EL (cell line): ENCODE measurements at regions not wholly inside any gene's neighbourhood (a gene's known extent, or its start where the extent isn't known, plus 50 kb on each side); places are given as distances from the start of the nearest gene placed in this dataset.
"Not testable (repeated sequence)": the region's sequence is repeated elsewhere in the genome, so short reads cannot be mapped to it uniquely, and the experiment has no call there.

ENCODE experiments used
- DNase-seq: peaks from one replicate; pipeline ENCODE4 v3.0.0-alpha.2; 2016

DNA sequence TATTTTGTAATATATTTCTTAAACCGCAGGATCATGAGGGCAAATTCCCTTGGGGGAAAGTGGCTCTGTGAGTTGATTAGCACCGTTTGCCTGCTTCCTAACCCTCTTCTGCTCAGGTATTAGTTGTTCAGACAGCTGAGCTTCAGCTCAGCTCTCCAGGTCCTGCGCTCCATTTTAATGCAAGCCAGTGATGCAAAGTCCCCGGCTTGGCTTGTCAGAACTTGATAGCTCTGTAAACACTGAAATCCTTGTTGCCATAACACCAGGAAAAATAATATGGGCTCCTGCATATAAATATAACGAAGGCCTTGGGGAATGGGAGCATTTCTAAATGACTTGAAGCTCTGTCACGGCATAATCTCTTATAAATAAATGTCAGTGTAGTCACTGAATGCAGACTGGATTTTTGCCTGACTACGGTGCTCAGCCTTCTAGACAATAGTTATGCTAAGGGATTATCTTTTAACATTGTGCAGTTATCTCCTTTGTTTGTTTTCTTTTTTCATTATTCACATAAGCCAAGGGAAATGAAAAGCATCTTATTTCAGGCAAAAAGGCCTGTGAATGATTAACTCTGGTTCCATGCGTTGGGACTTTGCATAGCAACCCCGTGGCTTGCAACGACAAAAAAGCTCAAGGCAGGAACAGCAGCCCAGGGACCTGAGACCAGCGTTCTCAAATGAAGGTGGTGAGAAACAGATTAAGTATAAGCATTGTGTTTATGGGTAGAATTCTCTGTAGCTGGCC lies 253.2 kb downstream of the SPRY1 start:
- DNase-seq: peak; percentile 55

DNA sequence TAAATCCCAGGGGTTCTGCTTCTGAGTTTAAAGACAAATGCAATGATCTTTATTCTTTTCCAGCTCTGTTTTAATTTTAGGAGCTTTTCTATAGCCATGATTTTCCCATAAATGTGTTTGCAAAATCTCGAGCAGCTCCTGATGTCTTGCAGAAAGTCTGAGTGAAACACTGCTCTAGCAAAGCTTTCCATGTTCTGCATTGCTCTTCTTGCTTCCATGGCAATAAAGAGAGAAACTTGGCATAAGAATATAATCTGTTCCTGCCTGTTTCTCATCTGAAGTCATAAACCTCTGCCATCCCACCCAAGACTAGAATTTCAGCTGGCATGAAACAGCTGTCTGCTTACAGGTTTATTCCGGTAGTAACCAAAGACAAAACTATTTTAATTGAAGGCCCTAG lies 254.5 kb downstream of the SPRY1 start:
- DNase-seq: no peak

DNA sequence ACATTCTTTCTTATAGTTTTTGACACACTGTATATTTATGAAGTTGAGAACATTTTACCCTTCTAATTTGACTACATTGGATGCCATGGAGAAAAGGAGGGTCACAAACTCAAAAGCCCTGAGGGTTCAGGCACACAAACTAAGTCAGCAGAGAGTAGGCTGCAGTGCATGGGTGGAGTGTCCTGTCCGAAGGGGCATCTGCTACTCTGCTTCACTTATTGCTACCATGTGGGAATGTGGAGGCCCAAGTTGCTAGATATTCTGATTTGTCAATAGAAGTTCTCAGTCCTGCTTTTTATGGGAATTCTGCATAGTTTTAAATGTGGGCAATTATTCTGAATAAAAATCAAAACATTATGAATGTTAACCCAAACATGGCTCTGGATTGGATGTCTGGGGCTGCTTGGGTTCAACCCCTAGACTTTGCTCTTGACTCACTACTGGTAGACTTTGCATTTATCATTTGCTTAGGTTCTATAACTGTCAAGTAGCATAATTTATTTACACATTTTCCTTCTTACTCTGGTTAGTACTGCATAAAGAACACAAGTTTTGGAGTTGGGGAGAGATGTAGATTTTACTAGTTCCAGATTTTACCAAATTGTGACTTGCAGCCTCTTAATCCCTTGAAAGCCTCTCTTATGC lies 255.1 kb downstream of the SPRY1 start:
- no peak for DNase-seq

DNA sequence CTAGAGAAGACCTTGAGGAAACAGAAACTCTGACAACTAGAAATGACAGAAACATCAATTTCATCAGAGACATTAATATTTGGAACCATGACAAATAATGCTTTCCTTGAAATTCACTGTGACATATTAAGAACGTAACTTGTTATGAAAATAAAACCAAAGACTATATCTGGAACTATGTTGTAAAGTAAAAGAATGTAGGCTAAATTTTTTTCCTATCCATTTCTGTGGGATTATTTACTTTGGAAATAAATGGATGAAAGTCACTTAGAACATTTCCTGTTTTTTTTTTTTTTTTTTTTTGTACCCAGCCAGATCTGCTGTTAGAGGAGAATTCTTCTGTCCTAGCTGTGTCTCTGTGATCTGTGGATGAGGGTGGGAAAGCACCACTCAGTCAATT lies 255.9 kb downstream of the SPRY1 start:
- no peak for DNase-seq

DNA sequence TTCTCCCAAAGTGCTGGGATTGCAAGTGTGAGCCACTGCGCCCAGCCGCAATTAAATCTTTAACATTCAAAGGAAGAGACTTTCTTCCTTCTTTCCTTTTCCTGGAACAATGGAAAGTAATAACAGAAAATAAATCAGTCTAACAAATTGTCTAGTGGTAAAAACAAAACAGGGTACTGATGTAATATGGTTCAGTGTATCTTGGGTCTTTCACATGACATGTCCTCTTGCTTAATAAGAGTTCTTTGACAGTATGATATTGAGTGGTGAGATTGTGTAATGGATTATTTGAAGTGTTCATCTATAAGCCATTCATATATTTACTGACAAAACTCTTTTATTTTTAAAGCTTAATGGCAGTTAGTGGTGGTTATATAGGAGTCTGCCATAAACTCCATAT lies 256.6 kb downstream of the SPRY1 start:
- DNase-seq: no peak

DNA sequence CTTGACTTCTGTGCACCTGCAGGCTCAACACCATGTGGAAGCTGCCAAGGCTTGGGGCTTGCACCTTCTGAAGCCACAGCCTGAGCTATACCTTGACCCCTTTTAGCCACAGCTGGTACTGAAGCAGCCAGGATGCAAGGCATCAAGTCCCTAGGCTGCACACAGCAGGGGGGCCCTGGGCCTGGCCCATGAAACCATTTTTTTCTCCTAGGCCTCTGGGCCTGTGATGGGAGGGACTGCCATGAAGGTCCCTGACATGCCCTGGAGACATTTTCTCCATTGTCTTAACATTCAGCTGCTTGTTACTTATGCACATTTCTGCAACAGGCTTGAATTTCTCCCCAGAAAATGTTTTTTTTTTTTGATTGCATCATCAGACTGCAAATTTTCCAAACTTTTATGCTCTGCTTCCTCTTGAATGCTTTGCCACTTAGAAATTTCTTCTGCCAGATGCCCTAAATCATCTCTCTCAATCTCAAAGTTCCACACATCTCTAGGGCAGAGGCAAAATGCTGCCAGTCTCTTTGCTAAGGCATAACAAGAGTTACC lies 260.2 kb downstream of the SPRY1 start:
- not testable (repeated sequence) for DNase-seq

DNA sequence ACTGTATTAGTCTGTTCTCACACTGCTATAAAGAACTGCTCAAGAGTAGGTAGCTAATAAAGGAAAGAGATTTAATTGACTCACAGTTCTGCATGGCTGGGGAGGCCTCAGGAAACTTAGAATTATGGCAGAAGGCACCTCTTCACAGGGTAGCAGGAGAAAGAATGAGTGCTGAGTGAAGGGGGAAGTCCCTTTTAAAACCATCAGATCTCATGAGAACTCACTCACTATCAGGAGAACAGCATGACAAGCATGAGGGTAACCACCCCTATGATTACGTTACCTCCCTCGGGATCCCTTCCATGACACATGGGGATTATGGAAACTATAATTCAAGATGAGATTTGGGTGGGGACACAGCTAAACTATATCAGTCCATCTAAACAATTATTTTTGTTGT lies 261.0 kb downstream of the SPRY1 start:
- not testable (repeated sequence) for DNase-seq

DNA sequence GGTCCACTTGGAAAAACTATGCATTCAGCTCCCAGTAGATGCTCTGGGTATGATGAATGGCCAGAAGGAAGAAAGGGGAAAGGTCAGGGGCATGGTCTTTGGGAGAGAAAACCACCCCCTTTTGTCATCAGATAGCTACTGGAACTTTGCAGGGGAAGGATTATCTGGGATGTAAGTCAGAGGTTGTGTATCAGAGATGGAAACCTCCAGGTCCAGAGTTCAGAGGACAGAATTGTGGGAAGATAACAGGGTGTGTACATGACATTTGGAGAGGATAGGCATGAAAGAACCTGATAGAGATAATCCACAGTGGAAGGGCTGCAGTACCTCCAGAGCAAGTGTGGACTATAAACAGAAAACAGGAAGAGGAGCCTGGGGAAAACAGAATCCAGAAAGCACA lies 262.7 kb downstream of the SPRY1 start:
- no peak for DNase-seq

DNA sequence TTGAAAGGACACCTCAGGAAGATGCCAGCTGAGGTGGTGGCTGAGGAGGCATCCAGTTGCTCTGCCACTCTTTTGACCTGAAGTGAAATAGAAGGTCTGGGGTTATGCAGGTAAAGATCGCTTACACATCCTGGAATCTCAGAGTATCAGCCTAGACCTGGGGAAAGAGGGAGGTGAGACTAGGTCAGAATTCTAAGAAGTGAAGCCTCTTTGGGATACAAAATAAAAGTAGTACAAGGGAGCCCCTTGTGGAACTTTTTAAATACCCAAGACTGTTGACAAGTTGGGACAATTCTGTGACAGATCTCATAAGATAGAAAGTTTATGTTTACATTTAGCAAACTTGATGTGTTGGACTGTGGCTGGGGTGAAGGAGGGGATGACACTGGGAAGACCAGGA lies 263.1 kb downstream of the SPRY1 start:
- no peak for DNase-seq

DNA sequence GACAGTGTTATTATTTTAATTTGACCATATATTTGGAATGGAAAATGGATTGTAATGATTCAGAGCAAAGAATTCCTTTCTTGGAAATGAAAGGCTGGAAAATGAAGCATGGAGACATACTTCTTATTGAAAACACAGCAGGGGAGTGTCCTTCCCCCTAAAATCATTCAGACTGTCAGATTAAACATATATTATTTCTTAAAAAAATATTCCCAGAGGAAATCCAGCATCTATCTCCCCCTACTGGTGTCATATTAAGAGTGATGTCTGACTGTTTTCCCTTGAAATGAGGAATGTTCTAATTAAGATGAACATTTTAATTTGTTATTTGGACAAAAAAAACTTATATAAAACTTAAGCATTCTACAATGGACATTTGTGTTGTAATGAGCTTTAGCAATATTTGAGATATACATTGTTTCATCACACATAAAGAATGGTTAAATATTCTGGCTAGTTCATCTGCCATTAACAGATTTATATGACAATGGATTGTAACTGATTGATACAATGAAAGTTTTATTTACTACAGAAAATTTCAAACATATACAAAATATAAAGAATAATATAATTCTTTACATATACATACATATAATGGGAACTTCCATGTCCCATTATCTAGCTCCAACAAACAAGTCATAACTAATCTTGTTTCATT lies 264.6 kb downstream of the SPRY1 start:
- DNase-seq: peak; percentile 14

DNA sequence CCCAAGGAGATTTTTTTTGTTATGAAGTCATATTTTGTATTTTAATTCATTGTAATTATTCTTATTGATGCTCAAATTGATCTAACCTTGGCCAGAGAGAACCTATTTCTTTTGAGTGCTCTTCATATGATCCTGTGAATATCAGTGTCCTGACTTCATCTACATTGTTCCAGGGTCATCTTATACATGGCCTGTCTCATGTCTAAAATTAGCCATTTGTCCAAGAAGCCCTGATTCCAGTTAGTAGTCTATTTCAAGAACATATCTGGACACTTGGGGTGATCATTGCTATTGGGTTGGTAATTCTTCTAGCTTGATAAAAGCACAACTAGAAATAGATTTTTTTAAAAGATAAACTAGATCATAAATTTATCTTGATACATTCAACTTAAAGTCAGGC lies 266.2 kb downstream of the SPRY1 start:
- DNase-seq: no peak

DNA sequence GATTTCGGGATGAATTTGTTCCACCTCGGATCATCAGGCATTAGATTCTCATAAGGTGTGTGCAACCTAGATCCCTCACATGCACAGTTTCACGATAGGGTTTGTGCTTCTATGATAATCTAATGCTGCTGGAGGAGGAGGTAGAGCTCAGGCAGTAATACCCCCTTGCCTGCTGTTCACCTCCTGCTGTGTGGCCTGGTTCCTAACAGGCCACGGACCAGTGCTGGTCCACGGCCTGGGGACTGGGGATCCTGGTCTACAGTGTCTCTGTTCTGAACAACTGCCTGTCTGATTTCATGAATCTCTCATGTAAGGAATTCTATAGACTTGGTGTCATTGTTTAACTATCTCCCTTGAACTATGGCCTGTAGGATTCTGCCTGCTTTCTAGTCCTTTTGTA lies 269.9 kb downstream of the SPRY1 start:
- no peak for DNase-seq

DNA sequence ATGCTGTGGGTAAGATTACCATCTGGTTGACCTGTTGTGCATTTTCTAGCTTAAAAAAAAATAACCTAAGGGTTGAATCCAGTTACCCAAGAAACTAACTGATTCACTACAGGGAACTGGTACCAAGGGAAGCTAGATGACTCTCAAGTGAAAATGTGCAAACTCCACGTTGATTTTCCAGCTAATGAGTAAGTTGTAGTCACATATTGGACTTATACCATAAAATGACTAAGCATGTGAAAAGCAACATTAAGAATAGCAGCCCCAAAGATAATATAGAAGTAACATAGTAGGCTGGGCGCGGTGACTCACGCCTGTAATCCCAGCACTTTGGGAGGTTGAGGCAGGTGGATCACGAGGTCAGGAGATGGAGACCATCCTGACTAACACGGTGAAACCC lies 270.9 kb downstream of the SPRY1 start:
- DNase-seq: peak; percentile 30

DNA sequence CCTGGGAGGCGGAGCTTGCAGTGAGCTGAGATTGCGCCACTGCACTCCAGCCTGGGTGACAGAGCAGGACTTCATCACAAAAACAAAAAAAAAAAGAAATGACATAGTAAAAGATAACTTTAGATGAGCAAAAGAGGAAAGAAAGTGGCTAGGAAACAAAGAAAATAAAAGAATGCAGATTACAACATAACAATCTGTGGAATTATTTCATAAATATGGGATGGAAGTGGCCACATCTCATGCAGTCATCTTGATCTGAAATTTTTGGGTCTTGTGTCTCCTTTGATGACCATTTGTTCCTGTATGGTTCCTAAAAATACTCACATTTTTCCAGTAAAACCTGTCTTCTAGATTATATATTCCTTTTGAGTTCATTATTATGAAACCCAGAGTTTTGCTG lies 271.4 kb downstream of the SPRY1 start:
- DNase-seq: no peak

DNA sequence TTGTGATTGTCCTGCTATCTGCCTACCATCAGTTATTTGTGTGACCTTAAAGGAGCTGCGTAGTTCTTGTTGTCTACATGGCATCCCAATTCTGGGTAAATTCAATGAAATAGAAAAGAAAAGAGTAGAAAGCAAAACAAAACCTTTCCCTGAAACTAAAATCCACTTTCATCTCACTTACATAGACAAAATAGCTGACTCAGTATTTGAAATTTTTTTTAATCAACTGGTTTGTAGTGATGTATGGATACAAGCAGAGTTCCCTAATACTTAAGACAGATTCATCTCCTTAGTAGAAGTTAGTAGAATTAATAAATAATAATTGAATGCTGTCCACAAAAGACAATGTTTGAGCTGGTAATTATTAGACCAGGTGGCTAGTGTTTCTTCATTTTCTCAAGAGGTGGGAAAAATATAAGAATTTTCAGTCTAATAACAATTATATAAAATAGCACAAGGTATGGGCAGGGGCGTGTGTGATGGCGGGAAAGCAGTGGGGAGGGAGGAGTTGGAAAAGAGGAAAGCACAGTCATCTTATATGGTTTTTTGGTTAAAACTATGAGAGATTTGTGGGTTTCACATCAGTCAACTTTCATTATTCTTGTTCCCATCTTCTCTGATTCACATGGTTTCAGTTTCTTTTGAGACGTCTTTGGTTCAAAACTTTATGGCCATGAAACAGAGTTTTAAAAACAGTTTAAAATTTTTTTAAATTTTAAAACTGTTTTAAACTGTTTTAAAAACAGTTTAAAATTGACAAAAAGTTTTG lies 275.2 kb downstream of the SPRY1 start:
- no peak for DNase-seq

DNA sequence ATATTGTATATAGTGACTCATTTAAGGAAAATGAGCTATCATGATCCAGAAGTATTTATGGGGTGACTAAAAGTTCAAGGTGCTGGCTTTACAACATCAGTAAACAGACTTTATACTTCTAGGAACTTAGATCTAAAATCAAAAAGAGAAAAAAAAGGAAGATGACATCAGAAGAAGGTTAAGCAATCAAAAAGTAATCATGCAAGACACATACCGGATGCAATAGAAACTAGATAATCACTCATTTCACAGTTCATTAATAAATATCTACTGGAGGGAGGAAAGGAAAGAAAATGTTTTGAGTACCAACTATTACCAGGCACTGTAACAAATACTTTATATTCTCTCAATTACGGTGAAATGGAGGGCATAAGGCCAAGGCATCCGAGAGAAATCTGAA lies 276.4 kb downstream of the SPRY1 start:
- DNase-seq: peak; percentile 37

DNA sequence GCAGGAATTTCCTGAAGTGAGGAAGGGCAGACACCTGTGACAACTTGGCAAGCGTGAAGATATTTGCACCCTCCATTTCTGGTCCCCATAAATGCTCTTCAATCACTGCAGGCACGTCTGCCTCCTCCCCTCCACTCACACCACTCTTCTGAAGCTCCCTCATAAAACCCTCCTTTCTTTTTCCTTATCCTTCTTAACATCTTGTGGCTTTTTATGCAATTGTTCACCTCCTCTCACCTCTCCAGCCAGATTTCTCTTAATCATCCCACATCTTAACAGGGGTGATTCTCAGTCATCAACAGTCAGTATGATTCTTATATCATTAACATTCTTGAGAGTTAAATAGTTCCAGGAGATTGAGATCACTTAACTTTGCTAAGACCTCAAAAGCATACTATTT lies 277.4 kb downstream of the SPRY1 start:
- peak; percentile 46 for DNase-seq

DNA sequence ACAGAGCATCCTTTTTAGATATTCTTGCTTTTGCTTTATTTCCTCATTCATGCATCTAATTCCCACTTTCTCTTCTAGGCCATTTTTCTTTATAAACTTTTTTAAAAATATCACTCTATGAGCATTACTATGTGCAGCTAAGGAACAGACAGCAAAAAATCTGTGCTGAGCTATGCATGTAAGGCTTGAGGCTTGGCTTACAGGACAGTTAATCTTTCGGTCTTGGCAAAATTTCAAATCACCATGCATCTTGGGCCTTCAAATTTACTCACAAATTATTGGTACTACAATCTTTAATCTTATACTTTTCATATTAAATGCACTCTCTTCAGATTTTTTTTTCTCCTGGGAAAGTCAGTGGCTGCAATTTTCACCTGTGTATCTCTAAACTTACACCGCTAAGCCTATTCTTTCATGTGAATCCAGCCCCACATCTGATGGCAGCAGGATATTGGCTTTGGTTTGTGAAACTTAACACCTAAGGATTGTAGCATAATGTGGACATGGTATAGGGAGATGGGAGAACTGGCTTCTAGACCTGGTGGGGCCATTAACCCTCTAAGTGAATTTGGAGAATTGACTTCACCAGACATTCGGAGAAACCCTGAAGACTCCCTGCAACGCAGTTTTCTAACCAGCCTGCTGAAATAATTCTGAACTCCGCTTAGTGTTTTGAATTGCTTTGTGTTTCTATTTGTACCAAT lies 278.3 kb downstream of the SPRY1 start:
- no peak for DNase-seq

DNA sequence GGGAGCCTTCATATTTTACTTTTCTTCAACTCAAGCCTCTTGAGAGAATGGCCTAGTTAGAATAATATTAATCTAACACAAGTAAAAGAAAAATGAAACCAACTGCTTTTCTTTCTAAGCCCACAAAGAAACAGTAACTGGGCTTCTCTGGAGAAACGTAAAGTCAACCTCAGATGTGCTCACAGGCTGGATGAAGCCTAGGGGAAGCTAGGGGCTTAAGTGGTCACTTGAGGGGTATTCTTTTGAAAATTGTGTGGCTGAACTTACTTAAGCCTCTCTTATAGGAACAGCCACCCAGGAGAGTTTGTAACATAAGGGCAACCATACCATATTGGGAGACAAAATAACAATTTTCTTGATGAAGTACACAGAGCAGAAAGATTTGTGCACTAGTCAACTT lies 279.0 kb downstream of the SPRY1 start:
- DNase-seq: no peak

DNA sequence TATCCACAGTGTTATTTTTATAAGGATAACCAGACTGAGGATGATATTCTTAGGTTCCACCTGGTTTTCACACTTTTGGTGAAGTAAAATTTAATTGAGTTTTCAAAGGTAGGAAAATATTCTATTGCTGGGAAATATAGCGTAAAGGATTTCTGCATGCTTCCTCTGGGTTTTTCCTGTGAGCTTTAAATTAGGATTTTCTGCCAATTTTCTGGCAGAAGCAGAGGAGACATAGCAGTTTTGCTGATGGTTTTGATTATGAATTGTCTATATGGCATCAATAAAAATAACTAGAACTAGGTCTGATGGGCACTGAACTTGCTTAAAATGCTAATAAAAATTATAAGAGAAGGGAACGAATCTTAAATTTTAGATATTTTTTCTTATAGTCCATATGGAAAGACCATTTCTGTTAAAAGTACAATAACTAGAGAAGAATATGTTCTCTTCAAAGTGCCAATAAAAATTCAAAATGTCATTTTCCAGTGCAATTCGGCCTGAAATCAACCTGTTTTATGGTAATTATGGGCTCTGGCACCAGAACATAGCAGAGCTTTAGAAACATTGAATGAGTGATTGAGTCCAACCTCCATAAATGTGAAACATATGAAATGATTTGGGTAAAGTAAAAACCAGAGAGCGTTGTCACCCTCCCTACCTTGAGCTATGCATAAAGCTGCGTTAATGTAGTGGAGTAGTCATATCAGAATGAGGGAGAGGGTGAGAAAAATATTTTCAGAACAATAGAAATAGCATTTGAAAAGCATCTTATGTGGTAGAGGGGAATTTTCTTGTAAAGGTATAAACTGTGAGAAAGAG lies 279.7 kb downstream of the SPRY1 start:
- DNase-seq: no peak

DNA sequence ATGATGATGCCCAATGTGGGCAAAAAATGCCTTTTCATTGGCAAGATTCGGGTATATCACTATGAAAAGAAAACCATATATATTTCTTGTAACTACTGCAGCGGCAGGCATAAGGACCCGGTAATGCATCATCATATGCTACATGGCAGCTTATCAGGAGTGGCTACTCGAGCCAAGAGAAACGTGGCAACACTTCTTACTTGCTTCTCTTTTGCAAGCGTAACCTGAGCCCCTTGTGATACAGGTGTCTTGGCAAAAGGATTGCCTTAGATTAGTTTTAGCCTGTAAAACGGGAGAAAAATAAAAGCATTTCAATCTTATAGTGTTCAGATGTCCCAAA lies 280.3 kb downstream of the SPRY1 start:
- no peak for DNase-seq

DNA sequence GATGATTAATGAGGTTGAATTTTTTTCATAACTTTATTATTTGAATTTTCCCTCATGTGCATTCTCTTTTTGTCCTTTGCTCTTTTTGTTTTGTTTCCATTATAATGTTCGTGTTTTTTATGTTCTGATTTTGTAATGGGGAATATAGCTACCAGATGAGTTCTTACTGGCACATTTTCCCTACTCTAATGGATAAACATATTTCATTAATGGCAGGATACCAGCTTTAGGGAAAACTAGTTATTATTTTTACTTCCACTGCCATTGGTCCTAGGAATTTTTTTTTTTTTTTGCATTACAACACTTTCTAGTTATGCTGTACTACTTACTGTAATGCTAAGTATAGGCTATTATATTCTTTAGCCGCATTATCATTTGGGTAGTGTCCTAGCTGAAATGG lies 286.3 kb downstream of the SPRY1 start:
- DNase-seq: no peak
